Right lobe of liver (tissue), 4 donors: ENCODE measurements at regions not wholly inside any gene's neighbourhood (a gene's known extent, or its start where the extent isn't known, plus 50 kb on each side); places are given as distances from the start of the nearest gene placed in this dataset.

Experiments
- POLR2A ChIP-seq: fragments of 450-650 bp; IDR thresholded peaks from one replicate; pipeline ENCODE4 v1.6.1; 2017; ENCODE audit warnings: antibody characterized with exemption, mild to moderate bottlenecking
- TF ChIP-seq, protein P1 (sequence below), 4 donors: fragments of 200-600 bp in 3 of 4; fragments of 450-650 bp in 1 of 4; IDR thresholded peaks; one replicate each; pipeline versions ENCODE4 v1.5.1 to v1.8.0; 2016 to 2022; ENCODE audit warnings: antibody characterized with exemption in 4 of 4, mild to moderate bottlenecking in 2 of 4
- donor health status: DM: no; HTN: no; CAD: no.
- donor health status: DM: no; HTN: no; CAD: no.
- donor health status: DM: no; HTN: yes; CAD: no.

GRCh38 chr15:36136049-36136448, 443.4 kb upstream of the CDIN1 start:
- TF ChIP-seq, protein P1, sequence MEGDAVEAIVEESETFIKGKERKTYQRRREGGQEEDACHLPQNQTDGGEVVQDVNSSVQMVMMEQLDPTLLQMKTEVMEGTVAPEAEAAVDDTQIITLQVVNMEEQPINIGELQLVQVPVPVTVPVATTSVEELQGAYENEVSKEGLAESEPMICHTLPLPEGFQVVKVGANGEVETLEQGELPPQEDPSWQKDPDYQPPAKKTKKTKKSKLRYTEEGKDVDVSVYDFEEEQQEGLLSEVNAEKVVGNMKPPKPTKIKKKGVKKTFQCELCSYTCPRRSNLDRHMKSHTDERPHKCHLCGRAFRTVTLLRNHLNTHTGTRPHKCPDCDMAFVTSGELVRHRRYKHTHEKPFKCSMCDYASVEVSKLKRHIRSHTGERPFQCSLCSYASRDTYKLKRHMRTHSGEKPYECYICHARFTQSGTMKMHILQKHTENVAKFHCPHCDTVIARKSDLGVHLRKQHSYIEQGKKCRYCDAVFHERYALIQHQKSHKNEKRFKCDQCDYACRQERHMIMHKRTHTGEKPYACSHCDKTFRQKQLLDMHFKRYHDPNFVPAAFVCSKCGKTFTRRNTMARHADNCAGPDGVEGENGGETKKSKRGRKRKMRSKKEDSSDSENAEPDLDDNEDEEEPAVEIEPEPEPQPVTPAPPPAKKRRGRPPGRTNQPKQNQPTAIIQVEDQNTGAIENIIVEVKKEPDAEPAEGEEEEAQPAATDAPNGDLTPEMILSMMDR (IDR thresholded peaks at IDR 0.05): no peak
- no peak for TF ChIP-seq POLR2A
